ENCODE measurements at regions not wholly inside any gene's neighbourhood (a gene's known extent, or its start where the extent isn't known, plus 50 kb on each side); places are given as distances from the start of the nearest gene placed in this dataset.
"Not testable (repeated sequence)": the region's sequence is repeated elsewhere in the genome, so short reads cannot be mapped to it uniquely, and the experiment has no call there.

GRCh38 chr5:54792611-54793404, 192.6 kb downstream of the ESM1 start:
- no peak overlapping the region for H2AFZ ChIP-seq (ENCODE audit: low read depth, low read length)
- H3K79me2 ChIP-seq (ENCODE audit: low read length): no peaks in the 10 kb centered on the region
- H3K9me3 ChIP-seq (ENCODE audit: insufficient read depth, low read length): no peaks in the 10 kb centered on the region
- peaks cover 5% of the 10 kb centered on the region for H3K36me3 ChIP-seq (replicated peaks; ENCODE audit: low read depth, low read length)
- no peaks in the 10 kb centered on the region for H4K20me1 ChIP-seq (ENCODE audit: insufficient read depth, low read length)
- TF ChIP-seq CTCF (IDR thresholded peaks at IDR 0.05; ENCODE audit: low read depth, low read length): no peak
- TF ChIP-seq EZH2phosphoT487 (IDR thresholded peaks at IDR 0.05; ENCODE audit: low read depth): no peak
- peak overlapping the region; percentile 54 for H3K4me2 ChIP-seq (ENCODE audit: low read length)
- peaks cover 43% of the 10 kb centered on the region for H3K4me1 ChIP-seq (ENCODE audit: low read length)
- H3K9ac ChIP-seq (ENCODE audit: low read length): peak overlapping the region; percentile 31; the same call in 1 of the 2 replicates
- no peaks in the 10 kb centered on the region for H3K27me3 ChIP-seq (ENCODE audit: low read depth, low read length)
- peak overlapping the region; percentile 24; the same call in 1 of the 2 replicates for H3K4me3 ChIP-seq (ENCODE audit: low read length)
- peak overlapping the region; percentile 87 for H3K27ac ChIP-seq (ENCODE audit: low read length)

- not testable (repeated sequence) for H3K79me2 ChIP-seq (ENCODE audit: low read length); H3K9ac ChIP-seq (ENCODE audit: low read length); H3K9me3 ChIP-seq (ENCODE audit: insufficient read depth, low read length); H3K27ac ChIP-seq (ENCODE audit: low read length); H3K4me2 ChIP-seq (ENCODE audit: low read length); H3K27me3 ChIP-seq (ENCODE audit: low read depth, low read length); H4K20me1 ChIP-seq (ENCODE audit: insufficient read depth, low read length); H3K4me3 ChIP-seq (ENCODE audit: low read length); H3K36me3 ChIP-seq (replicated peaks; ENCODE audit: low read depth, low read length); H2AFZ ChIP-seq (ENCODE audit: low read depth, low read length)
- peaks cover 44% of the 10 kb centered on the region for H3K4me1 ChIP-seq (ENCODE audit: low read length)
These were observed 197.5 kb downstream of the ESM1 start for GRCh38 chr5:54787910-54788309.

- H3K4me3 ChIP-seq (ENCODE audit: low read length): peak overlapping the region; percentile 46; the same call in 1 of the 2 replicates
These were observed 199.4 kb downstream of the ESM1 start for GRCh38 chr5:54785729-54786591.

GRCh38 chr5:54778783-54779182, 206.6 kb downstream of the ESM1 start:
- H3K4me1 ChIP-seq (ENCODE audit: low read length): peaks cover 65% of the 10 kb centered on the region
- peak overlapping the region; percentile 12; the same call in 1 of the 2 replicates for H3K9ac ChIP-seq (ENCODE audit: low read length)
- peak overlapping the region; percentile 48 for H3K27ac ChIP-seq (ENCODE audit: low read length)
- H3K9me3 ChIP-seq (ENCODE audit: insufficient read depth, low read length): no peaks in the 10 kb centered on the region
- H4K20me1 ChIP-seq (ENCODE audit: insufficient read depth, low read length): no peaks in the 10 kb centered on the region
- no peaks in the 10 kb centered on the region for H3K79me2 ChIP-seq (ENCODE audit: low read length)
- TF ChIP-seq EZH2phosphoT487 (IDR thresholded peaks at IDR 0.05; ENCODE audit: low read depth) (no peak), CTCF (IDR thresholded peaks at IDR 0.05; ENCODE audit: low read depth, low read length) (no peak)
- no peak overlapping the region for H3K4me3 ChIP-seq (ENCODE audit: low read length)
- H3K4me2 ChIP-seq (ENCODE audit: low read length): 0 out of 2 replicates have a peak overlapping the region, but pooled peaks have one; percentile 11
- peaks cover 10% of the 10 kb centered on the region for H3K36me3 ChIP-seq (replicated peaks; ENCODE audit: low read depth, low read length)
- H3K27me3 ChIP-seq (ENCODE audit: low read depth, low read length): no peaks in the 10 kb centered on the region
- H2AFZ ChIP-seq (ENCODE audit: low read depth, low read length): peak overlapping the region; percentile 47

More at GRCh38 chr5:54785729-54786591, 199.4 kb downstream of the ESM1 start:
- no peaks in the 10 kb centered on the region for H3K79me2 ChIP-seq (ENCODE audit: low read length)
- TF ChIP-seq EZH2phosphoT487 (IDR thresholded peaks at IDR 0.05; ENCODE audit: low read depth) (no peak), CTCF (IDR thresholded peaks at IDR 0.05; ENCODE audit: low read depth, low read length) (no peak; the same call in 1 of the 2 replicates)
- H4K20me1 ChIP-seq (ENCODE audit: insufficient read depth, low read length): no peaks in the 10 kb centered on the region
- H3K4me1 ChIP-seq (ENCODE audit: low read length): peaks cover 43% of the 10 kb centered on the region
- no peak overlapping the region for H2AFZ ChIP-seq (ENCODE audit: low read depth, low read length)
- no peaks in the 10 kb centered on the region for H3K27me3 ChIP-seq (ENCODE audit: low read depth, low read length)
- peak overlapping the region; percentile 65 for H3K4me2 ChIP-seq (ENCODE audit: low read length)
- no peaks in the 10 kb centered on the region for H3K9me3 ChIP-seq (ENCODE audit: insufficient read depth, low read length)
- H3K9ac ChIP-seq (ENCODE audit: low read length): peak overlapping the region; percentile 95
- H3K27ac ChIP-seq (ENCODE audit: low read length): peak overlapping the region; percentile 100
- peaks cover 3% of the 10 kb centered on the region for H3K36me3 ChIP-seq (replicated peaks; ENCODE audit: low read depth, low read length)

Measured in OCI-LY3 (cell line).